DOHH2 (cell line): ENCODE measurements at regions not wholly inside any gene's neighbourhood (a gene's known extent, or its start where the extent isn't known, plus 50 kb on each side); places are given as distances from the start of the nearest gene placed in this dataset.

ENCODE experiments used
- H3F3A ChIP-seq: fragments of 200-600 bp; sonication (generic), shearing (Covaris generic); 2 replicates; pipeline ENCODE4 v1.6.0; 2016; ENCODE audit warnings: antibody characterized with exemption, mild to moderate bottlenecking; ENCODE audit not compliant: control insufficient read depth, insufficient read depth
- H3K27ac ChIP-seq: fragments of 200-600 bp; sonication (generic); 2 replicates; pipeline ENCODE4 v1.5.1; 2014; ENCODE audit warnings: low read depth, mild to moderate bottlenecking, low read length, moderate library complexity
- H3K27me3 ChIP-seq: fragments of 200-600 bp; sonication (generic); 2 replicates; pipeline ENCODE4 v1.6.1; 2014; ENCODE audit warnings: mild to moderate bottlenecking, low read length, mixed read lengths; ENCODE audit not compliant: control insufficient read depth
- H3K36me3 ChIP-seq: fragments of 200-600 bp; sonication (generic); 2 replicates; pipeline ENCODE4 v1.6.1; 2014; ENCODE audit warnings: mild to moderate bottlenecking, low read length, moderate library complexity, mixed read lengths; ENCODE audit not compliant: control insufficient read depth
- H3K4me1 ChIP-seq: fragments of 200-600 bp; sonication (generic); 2 replicates; pipeline ENCODE4 v1.6.1; 2014; ENCODE audit warnings: mild to moderate bottlenecking, low read length, mixed read lengths; ENCODE audit not compliant: control insufficient read depth
- H3K4me2 ChIP-seq: fragments of 200-600 bp; sonication (generic); 2 replicates; pipeline ENCODE4 v1.6.0; 2014; ENCODE audit warnings: mild to moderate bottlenecking, low read length, moderate library complexity
- H3K4me3 ChIP-seq: fragments of 200-600 bp; sonication (generic); 2 replicates; pipeline ENCODE4 v1.5.1; 2014; ENCODE audit warnings: mild to moderate bottlenecking, low read length, mixed read lengths
- H3K79me2 ChIP-seq: fragments of 200-600 bp; sonication (generic); 2 replicates; pipeline ENCODE4 v1.6.1; 2014; ENCODE audit warnings: mild to moderate bottlenecking, low read length, mixed read lengths; ENCODE audit not compliant: control insufficient read depth
- H3K9me2 ChIP-seq: fragments of 200-600 bp; sonication (generic); replicated peaks from 2 replicates; pipeline ENCODE4 v1.6.1; 2014; ENCODE audit warnings: mild to moderate bottlenecking, low read length, mixed read lengths; ENCODE audit not compliant: control insufficient read depth
- H3K9me3 ChIP-seq: fragments of 200-600 bp; sonication (generic); 2 replicates; pipeline ENCODE4 v1.6.1; 2014; ENCODE audit warnings: antibody characterized with exemption, low read length, mixed read lengths; ENCODE audit not compliant: control insufficient read depth, insufficient read depth
- H4K20me1 ChIP-seq: fragments of 200-600 bp; sonication (generic); 2 replicates; pipeline ENCODE4 v1.6.0; 2014; ENCODE audit warnings: low read depth, mild to moderate bottlenecking, antibody characterized with exemption, low read length, moderate library complexity; ENCODE audit not compliant: control insufficient read depth, insufficient read depth
- CTCF ChIP-seq: fragments of 200-600 bp; sonication (generic); IDR thresholded peaks from one replicate; pipeline ENCODE4 v1.5.1; 2014; ENCODE audit warnings: antibody characterized with exemption, mild to moderate bottlenecking, low read depth, low read length; ENCODE audit not compliant: poor library complexity, severe bottlenecking
- EZH2phosphoT487 ChIP-seq: fragments of 200-600 bp; sonication (generic); IDR thresholded peaks from 2 replicates; pipeline ENCODE4 v1.6.1; 2017; ENCODE audit warnings: borderline replicate concordance, mild to moderate bottlenecking, antibody characterized with exemption, low read length, moderate library complexity, mixed read lengths

GRCh38 chr15:60161704-60162103 lies 157.6 kb downstream of the FOXB1 start:
- no peak overlapping the region for H3K4me3 ChIP-seq
- H3K79me2 ChIP-seq, result no peaks in the 10 kb centered on the region
- H4K20me1 ChIP-seq, result no peaks in the 10 kb centered on the region
- H3K9me3 ChIP-seq, result no peaks in the 10 kb centered on the region
- no peaks in the 10 kb centered on the region for H3K9me2 ChIP-seq
- H3K4me2 ChIP-seq, result no peak overlapping the region
- no peak for TF ChIP-seq EZH2phosphoT487
- no peak for TF ChIP-seq CTCF
- peaks cover 3% of the 10 kb centered on the region; the same call in 1 of the 2 replicates for H3K27me3 ChIP-seq
- H3K27ac ChIP-seq, result no peak overlapping the region
- no peaks in the 10 kb centered on the region for H3F3A ChIP-seq
- H3K36me3 ChIP-seq, result no peaks in the 10 kb centered on the region
- no peaks in the 10 kb centered on the region for H3K4me1 ChIP-seq

- TF ChIP-seq CTCF (no peak), EZH2phosphoT487 (no peak)
- no peaks in the 10 kb centered on the region for H3K79me2 ChIP-seq
- no peaks in the 10 kb centered on the region for H3K36me3 ChIP-seq
- no peak overlapping the region for H3K27ac ChIP-seq
- H3K4me3 ChIP-seq, result no peak overlapping the region
- no peaks in the 10 kb centered on the region for H3K9me2 ChIP-seq
- H4K20me1 ChIP-seq, result no peaks in the 10 kb centered on the region
- H3K4me1 ChIP-seq, result no peaks in the 10 kb centered on the region
- H3K27me3 ChIP-seq, result peaks cover 3% of the 10 kb centered on the region; the same call in 1 of the 2 replicates
- H3K4me2 ChIP-seq, result no peak overlapping the region
- H3K9me3 ChIP-seq, result no peaks in the 10 kb centered on the region
- no peaks in the 10 kb centered on the region for H3F3A ChIP-seq
Observed at GRCh38 chr15:60162251-60162967, 158.3 kb downstream of the FOXB1 start.

- Histone ChIP-seq H3K4me3 (no peak overlapping the region), H3K36me3 (no peaks in the 10 kb centered on the region), H3K4me2 (no peak overlapping the region), H3K27me3 (peaks cover 3% of the 10 kb centered on the region; the same call in 1 of the 2 replicates), H3F3A (no peaks in the 10 kb centered on the region), H3K79me2 (no peaks in the 10 kb centered on the region), H3K9me3 (no peaks in the 10 kb centered on the region), H3K27ac (no peak overlapping the region), H3K9me2 (no peaks in the 10 kb centered on the region), H4K20me1 (no peaks in the 10 kb centered on the region), H3K4me1 (no peaks in the 10 kb centered on the region)
- TF ChIP-seq CTCF (no peak), EZH2phosphoT487 (no peak)
Observed at GRCh38 chr15:60162968-60163355, 158.9 kb downstream of the FOXB1 start.
